GM21515 (cell line): ENCODE measurements at regions not wholly inside any gene's neighbourhood (a gene's known extent, or its start where the extent isn't known, plus 50 kb on each side); places are given as distances from the start of the nearest gene placed in this dataset.
"Not testable (repeated sequence)": the region's sequence is repeated elsewhere in the genome, so short reads cannot be mapped to it uniquely, and the experiment has no call there.

Source experiments
- ATAC-seq: cut with Tn5 transposase; IDR thresholded peaks from one replicate; pipeline ENCODE4 v1.9.1; 2021; ENCODE audit not compliant: unreplicated experiment

GRCh38 chr6:82118150-82118562, 129.4 kb downstream of the IBTK start:
- no peak for ATAC-seq

DNA sequence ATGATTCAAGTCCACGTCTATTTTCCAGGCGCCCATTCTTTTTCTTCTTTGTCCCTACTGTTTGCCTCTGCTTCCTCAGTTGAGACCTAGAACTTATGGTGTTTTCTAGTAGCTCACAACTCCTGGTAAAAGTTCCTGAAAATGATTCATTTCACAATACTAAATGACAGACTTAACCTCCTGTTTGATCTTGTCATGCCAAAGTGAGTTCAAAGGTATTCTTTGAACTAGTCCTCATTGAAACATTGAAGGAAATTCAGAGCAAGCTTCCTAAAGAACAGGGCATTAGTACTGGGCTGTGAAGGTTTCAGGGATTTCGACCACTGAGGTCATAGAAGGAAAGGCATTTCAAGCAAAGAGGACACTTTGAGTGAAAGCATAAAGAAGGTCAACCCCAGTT, 132.8 kb downstream of the IBTK start:
- no peak for ATAC-seq

DNA sequence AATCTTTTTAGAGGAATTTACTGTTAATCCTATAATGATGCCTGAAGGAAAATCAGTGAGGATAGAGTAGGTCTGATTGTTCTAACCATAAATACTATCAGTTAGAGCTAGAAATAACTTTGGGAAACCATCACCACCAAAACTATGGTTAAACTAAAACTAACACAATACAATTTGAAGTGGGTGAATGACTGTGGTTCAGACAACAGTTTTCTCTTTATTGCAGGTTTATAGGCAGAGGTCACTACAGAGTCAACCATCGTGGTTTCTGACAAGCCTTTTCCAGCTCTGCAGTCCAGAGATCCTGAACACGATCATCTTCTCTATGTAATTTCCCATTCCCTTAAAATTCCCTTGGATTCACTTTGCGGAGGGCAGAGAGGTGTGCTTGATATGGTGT, 134.3 kb downstream of the IBTK start:
- ATAC-seq = no peak

- ATAC-seq = no peak
Measured at GRCh38 chr6:82111818-82112217, 135.7 kb downstream of the IBTK start.

GRCh38 chr6:82111114-82111513, 136.4 kb downstream of the IBTK start:
- ATAC-seq = no peak

DNA sequence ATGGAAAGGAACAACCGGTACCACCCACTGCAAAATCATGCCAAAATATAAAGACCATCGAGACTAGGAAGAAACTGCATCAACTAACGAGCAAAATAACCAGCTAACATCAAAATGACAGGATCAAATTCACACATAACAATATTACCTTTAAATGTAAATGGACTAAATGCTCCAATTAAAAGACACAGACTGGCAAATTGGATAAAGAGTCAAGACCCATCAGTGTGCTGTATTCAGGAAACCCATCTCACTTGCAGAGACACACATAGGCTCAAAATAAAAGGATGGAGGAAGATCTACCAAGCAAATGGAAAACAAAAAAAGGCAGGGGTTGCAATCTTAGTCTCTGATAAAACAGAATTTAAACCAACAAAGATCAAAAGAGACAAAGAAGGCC, 144.4 kb downstream of the IBTK start:
- ATAC-seq = not testable (repeated sequence)

DNA sequence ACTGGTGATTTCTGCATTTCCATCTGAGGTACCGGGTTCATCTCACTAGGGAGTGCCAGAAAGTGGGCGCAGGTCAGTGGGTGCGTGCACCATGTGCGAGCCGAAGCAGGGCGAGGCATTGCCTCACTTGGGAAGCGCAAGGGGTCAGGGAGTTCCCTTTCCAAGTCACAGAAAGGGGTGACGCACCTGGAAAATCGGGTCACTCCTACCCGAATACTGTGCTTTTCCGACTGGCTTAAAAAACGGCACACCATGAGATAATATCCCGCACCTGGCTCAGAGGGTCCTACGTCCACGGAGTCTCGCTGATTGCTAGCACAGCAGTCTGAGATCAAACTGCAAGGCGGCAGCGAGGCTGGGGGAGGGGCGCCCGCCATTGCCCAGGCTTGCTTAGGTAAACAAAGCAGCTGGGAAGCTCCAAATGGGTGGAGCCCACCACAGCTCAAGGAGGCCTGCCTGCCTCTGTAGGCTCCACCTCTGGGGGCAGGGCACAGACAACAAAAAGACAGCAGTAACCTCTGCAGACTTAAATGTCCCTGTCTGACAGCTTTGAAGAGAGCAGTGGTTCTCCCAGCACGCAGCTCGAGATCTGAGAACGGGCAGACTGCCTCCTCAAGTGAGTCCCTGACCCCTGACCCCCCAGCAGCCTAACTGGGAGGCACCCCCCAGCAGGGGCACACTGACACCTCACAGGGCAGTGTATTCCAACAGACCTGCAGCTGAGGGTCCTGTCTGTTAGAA, 146.0 kb downstream of the IBTK start:
- ATAC-seq = not testable (repeated sequence)

DNA sequence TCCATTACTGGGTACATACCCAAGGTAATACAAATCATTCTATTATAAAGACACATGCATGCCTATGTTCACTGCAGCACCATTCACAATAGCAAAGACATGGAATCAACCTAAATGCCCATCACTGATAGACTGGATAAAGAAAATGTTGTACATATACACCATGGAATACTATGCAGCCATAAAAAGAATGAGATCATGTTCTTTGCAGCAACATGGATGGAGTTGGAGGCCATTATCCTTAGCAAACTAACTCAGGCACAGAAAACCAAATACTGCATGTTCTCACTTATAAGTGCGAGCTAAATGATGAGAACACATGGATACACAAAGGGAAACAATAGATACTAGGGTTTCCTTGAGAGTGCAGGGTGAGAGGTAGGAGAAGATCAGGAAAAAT, 146.8 kb downstream of the IBTK start:
- ATAC-seq = not testable (repeated sequence)

DNA sequence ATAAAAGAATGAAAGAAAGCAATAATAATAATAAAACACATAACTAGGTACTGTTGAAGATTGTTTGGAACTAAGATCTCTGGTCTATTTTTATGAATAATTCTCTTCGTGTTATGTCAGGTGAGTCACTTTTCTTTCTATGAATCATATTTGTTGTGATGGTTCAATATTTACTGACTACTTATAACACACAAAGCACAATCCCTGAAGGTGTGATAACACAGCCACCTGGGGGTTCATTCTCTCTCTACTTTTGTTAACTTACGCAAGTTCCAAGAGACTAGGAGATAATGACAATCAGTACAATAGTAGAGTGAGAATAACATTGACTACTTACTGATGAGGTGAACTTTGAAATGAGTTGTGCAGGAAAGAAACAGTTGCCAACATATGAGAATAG, 149.9 kb downstream of the IBTK start:
- no peak for ATAC-seq

DNA sequence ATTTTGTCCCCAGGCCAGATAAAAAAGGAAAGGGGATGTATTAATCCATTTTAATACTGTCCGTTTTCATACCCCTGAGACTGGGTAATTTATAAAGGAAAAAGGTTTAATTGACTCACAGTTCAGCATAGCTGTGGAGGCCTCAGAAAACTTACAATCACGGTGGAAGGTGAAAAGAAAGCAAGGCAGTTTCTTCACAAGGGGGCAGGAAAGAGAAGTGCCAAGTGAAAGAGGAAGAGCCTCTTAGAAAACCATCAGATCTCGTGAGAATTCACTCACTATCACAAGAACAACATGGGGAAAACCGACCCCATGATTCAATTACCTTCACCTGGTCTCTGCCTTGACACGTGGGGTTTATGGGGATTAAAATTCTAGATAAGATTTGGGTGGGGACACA, 152.5 kb downstream of the IBTK start:
- no peak for ATAC-seq

- no peak for ATAC-seq
Measured at GRCh38 chr6:82094166-82094806, 153.3 kb downstream of the IBTK start.

GRCh38 chr6:82088978-82089771, 158.4 kb downstream of the IBTK start:
- no peak for ATAC-seq

DNA sequence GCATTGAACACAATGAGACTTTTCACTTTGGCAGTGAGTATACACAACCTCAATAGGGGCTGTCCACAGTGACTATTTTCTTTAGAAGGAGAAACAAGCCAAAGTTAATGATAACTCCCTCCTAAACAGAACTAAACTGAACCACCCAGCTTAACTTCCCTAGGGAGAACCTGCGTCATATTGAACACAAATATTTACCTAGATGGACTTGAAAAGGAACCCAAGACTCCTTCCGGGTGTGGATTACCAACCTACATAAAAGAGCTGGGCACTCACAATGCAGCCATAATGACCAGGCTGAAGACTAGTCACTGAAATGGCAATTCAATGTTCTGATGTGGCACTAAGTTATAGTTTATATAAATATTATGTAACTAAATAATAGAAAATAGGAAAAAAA, 160.6 kb downstream of the IBTK start:
- no peak for ATAC-seq

- no peak for ATAC-seq
Measured at GRCh38 chr6:82085701-82086100, 161.8 kb downstream of the IBTK start.

- ATAC-seq = no peak
Measured at GRCh38 chr6:82084324-82084920, 163.1 kb downstream of the IBTK start.

DNA sequence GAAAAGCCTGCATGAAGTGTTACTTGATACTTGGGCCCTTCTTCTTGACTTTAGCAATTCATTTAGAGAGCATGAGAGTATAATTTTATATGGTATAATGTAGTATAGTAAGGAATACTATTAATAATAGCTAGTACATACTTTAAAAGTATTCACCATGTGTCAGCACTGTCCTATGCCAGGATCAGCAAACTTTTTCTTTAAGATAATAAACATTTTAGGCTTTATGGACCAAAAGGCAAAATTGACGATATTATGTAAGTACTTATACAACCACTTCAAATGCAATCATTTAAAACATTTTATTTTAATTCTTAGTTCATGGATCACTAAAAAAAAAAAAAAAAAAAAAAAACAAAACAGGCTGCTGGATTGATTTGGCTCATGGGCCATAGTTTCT, 163.9 kb downstream of the IBTK start:
- no peak for ATAC-seq

DNA sequence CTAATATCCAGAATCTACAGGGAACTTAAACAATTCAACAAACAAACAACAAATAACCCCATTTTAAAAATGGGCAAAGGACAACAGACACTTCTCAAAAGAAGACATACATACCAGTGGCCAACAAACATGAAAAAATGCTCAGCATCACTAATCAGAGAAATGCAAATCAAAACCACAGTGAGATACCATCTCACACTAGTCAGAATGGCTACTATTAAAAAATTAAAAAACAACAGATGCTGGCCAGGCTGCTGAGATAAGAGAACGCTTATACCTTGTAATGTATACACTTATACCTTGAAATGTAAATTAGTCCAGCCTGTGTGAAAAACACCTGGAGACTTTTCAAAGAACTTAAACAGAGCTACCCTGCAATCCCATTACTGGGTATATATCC, 166.8 kb downstream of the IBTK start:
- ATAC-seq = no peak

DNA sequence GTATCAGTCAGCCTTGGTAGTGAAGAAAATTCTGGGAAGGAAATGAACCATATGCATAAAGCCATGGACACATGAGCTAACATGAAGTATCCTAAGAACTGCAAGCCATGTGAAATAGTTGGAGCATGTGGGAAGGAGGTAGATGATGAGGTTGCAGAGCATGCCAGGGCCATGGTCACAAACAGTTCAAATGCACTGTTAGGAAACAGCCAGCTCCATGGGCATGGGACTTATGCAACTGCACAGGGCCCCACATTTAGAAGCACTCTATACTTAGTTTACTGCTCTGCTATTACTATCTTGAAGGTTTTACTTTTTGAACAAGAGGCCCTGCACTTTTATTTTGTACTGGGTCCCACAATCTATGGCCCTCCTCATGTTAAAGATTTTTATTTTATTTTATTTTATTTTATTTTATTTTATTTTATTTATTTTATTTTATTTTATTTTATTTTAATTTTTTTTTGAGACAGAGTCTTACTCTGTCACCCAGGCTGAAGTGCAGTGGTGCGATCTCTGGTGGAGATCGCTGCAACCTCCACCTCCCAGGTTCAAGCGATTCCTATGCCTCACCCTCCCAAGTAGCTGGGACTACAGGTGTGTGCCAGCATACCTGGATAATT, 169.1 kb downstream of the IBTK start:
- no peak for ATAC-seq

DNA sequence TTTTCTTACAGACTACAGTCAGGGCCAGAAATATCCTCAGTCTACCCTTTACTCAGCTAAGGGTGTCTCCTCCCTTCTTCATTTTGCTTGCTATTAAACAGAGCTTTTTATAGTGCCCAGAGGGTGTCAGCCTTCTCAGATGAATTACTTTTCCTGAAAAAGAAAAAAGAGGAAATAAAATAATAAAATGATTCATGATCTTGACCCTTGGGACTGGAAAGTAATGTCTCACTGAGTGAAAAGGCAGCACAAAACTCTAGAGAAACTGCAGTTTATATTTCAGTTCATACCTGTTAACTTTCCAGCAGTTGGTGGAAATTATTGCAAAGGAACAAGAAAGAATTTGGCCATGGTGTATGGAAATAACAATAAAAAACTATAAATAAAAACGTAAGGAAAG, 170.6 kb downstream of the IBTK start:
- ATAC-seq = no peak

GRCh38 chr6:82074556-82074955, 173.0 kb downstream of the IBTK start:
- no peak for ATAC-seq

DNA sequence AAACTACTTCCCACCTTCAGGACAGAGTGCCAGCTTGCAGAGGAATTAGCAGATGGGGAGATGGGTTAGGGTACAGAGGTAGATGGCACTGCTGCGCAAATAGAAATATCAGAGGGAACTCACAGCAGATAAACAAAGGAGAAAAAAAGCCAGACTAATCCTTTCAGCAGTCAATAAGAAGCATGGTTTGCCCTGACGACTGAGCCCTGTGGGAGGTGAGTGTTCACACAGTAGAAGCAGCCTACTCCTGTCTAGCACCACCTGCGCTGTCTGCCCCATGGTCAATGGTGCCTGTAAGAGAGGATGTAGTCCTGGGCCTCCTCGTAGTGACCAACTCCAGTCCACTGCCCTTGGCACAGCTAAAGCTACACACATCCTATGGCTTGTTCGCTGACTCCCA, 174.1 kb downstream of the IBTK start:
- no peak for ATAC-seq
